ENCODE measurements at regions not wholly inside any gene's neighbourhood (a gene's known extent, or its start where the extent isn't known, plus 50 kb on each side); places are given as distances from the start of the nearest gene placed in this dataset.

DNA sequence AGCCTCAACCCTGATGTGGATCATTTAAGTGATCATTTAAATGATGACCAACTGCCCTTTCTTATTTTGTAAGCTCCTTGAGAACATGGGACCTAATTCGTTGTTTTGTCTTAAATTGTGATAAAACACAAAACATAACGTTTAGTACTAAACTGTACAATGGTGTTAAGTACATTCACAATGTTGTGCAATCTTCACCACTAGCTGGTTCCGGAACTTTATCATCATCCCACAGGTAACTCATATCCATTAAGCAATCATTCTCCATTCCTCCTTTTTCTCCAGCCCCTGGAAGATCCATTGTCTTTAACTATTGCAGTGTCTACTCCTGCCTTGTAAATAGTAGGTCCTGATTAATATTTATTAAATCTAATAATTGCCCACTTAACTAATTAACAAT, 460.5 kb upstream of the BRINP1 start:
- TF ChIP-seq, protein P1, sequence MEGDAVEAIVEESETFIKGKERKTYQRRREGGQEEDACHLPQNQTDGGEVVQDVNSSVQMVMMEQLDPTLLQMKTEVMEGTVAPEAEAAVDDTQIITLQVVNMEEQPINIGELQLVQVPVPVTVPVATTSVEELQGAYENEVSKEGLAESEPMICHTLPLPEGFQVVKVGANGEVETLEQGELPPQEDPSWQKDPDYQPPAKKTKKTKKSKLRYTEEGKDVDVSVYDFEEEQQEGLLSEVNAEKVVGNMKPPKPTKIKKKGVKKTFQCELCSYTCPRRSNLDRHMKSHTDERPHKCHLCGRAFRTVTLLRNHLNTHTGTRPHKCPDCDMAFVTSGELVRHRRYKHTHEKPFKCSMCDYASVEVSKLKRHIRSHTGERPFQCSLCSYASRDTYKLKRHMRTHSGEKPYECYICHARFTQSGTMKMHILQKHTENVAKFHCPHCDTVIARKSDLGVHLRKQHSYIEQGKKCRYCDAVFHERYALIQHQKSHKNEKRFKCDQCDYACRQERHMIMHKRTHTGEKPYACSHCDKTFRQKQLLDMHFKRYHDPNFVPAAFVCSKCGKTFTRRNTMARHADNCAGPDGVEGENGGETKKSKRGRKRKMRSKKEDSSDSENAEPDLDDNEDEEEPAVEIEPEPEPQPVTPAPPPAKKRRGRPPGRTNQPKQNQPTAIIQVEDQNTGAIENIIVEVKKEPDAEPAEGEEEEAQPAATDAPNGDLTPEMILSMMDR (IDR thresholded peaks at IDR 0.05) = no peak
- TF ChIP-seq EP300 (IDR thresholded peaks at IDR 0.05; ENCODE audit: low read depth) (no peak), POLR2A (IDR thresholded peaks at IDR 0.05) (no peak), POLR2AphosphoS5 (IDR thresholded peaks at IDR 0.05) (no peak)
